Keratinocyte (primary cell): ENCODE measurements at regions not wholly inside any gene's neighbourhood (a gene's known extent, or its start where the extent isn't known, plus 50 kb on each side); places are given as distances from the start of the nearest gene placed in this dataset.

Experiments
- DNase-seq: peaks from one replicate; pipeline ENCODE4 v3.0.0-alpha.2; 2011; ENCODE audit warnings: low read depth, missing footprints, low spot score
- FAIRE-seq: peaks from 2 replicates; lab custom pipeline; 2011; peaks lifted over from hg19 to GRCh38; lab: Jason Lieb, UNC
- H2AFZ ChIP-seq: 2 replicates; pipeline ENCODE4 v1.6.0; 2012; ENCODE audit warnings: low read length, control low read depth, inconsistent platforms; ENCODE audit not compliant: control insufficient read depth
- H3K27ac ChIP-seq: 2 replicates; pipeline ENCODE4 v1.5.1; 2011; ENCODE audit warnings: low read length; ENCODE audit not compliant: control insufficient read depth, insufficient read depth
- H3K27me3 ChIP-seq: 3 replicates; pipeline ENCODE4 v1.6.0; 2011; ENCODE audit warnings: low read length; ENCODE audit not compliant: control insufficient read depth, insufficient read depth; ENCODE audit errors: extremely low read depth
- H3K36me3 ChIP-seq, 2 experiments: 2 replicates in 1 of 2; 3 replicates in 1 of 2; pipeline ENCODE4 v1.5.1; 2011; ENCODE audit warnings: low read length in 2 of 2, mild to moderate bottlenecking in 1 of 2; ENCODE audit not compliant: control insufficient read depth in 2 of 2, insufficient read depth in 2 of 2; ENCODE audit errors: extremely low read depth in 1 of 2
- H3K4me1 ChIP-seq: 3 replicates; pipeline ENCODE4 v1.5.1; 2011; ENCODE audit warnings: low read length; ENCODE audit not compliant: control insufficient read depth, insufficient read depth; ENCODE audit errors: extremely low read depth
- H3K4me2 ChIP-seq: 3 replicates; pipeline ENCODE4 v1.6.0; 2011; ENCODE audit warnings: low read depth, low read length; ENCODE audit not compliant: control insufficient read depth, insufficient read depth; ENCODE audit errors: extremely low read depth
- H3K4me3 ChIP-seq, 3 experiments: fragments of 200-600 bp in 1 of 3; sonication (generic) in 1 of 3; 2 replicates in 2 of 3; 3 replicates in 1 of 3; pipeline ENCODE4 v1.5.1; 2011 to 2016; ENCODE audit warnings: low read length in 3 of 3, mild to moderate bottlenecking in 3 of 3, control low read depth in 2 of 3, inconsistent platforms in 1 of 3, low read depth in 1 of 3, mixed read lengths in 1 of 3, mixed run types in 1 of 3, moderate library complexity in 1 of 3; ENCODE audit not compliant: control insufficient read depth in 2 of 3, insufficient read depth in 2 of 3; ENCODE audit errors: extremely low read depth in 1 of 3
- H3K79me2 ChIP-seq: 2 replicates; pipeline ENCODE4 v1.6.0; 2012; ENCODE audit warnings: low read length; ENCODE audit not compliant: control insufficient read depth, insufficient read depth
- H3K9ac ChIP-seq: 3 replicates; pipeline ENCODE4 v1.6.0; 2011; ENCODE audit warnings: low read length; ENCODE audit not compliant: control insufficient read depth, insufficient read depth; ENCODE audit errors: extremely low read depth
- H3K9me1 ChIP-seq: 3 replicates; pipeline ENCODE4 v1.6.0; 2011; ENCODE audit warnings: low read length; ENCODE audit not compliant: control insufficient read depth, insufficient read depth; ENCODE audit errors: extremely low read depth
- H3K9me3 ChIP-seq: 2 replicates; pipeline ENCODE4 v1.5.1; 2012; ENCODE audit warnings: low read depth, low read length; ENCODE audit not compliant: control insufficient read depth
- H4K20me1 ChIP-seq: 3 replicates; pipeline ENCODE4 v1.6.0; 2011; ENCODE audit warnings: low read length; ENCODE audit not compliant: control insufficient read depth, insufficient read depth; ENCODE audit errors: extremely low read depth
- CTCF ChIP-seq, 3 experiments: IDR thresholded peaks in 1 of 3; conservative IDR thresholded peaks in 1 of 3; optimal IDR thresholded peaks in 1 of 3; 2 replicates in 2 of 3; 3 replicates in 1 of 3; pipeline versions ENCODE3 to v1.5.1; 2011; ENCODE audit warnings: low read length in 3 of 3, mild to moderate bottlenecking in 3 of 3, moderate library complexity in 2 of 3, control low read depth in 1 of 3, inconsistent platforms in 1 of 3; ENCODE audit not compliant: insufficient read depth in 2 of 3; ENCODE audit errors: extremely low read depth in 1 of 3
- EZH2 ChIP-seq: IDR thresholded peaks from one replicate; pipeline ENCODE4 v1.6.1; 2012; ENCODE audit warnings: inconsistent platforms, mild to moderate bottlenecking, low read length, moderate library complexity
- dilution Hi-C: fragments of 300-500 bp; cut with MboI; formaldehyde crosslinking; loops from one replicate; pipeline ENCODE4 v1.7.0; 2020; ENCODE audit warnings: low sequenced_read_pairs; ENCODE audit not compliant: extremely low pct_ligation_motif_present

- no peaks in the 10 kb centered on the region for H3K36me3 ChIP-seq
- no peak for DNase-seq
- no peaks in the 10 kb centered on the region for H4K20me1 ChIP-seq
- H3K27me3 ChIP-seq, result no peaks in the 10 kb centered on the region
- H3K4me2 ChIP-seq, result no peak overlapping the region
- TF ChIP-seq EZH2 (no peak), CTCF (optimal IDR thresholded peaks at IDR 0.05 in 1 of 3, IDR thresholded peaks at IDR 0.05 in 1 of 3, conservative IDR thresholded peaks at IDR 0.05 in 1 of 3; ENCODE audit: extremely low read depth in 1 of 3, insufficient read depth in 2 of 3, low read length in 3 of 3) (no peak)
- H3K9me1 ChIP-seq, result no peaks in the 10 kb centered on the region
- no peaks in the 10 kb centered on the region for H3K9me3 ChIP-seq
- no peak overlapping the region for H3K9ac ChIP-seq
- no peaks in the 10 kb centered on the region for H3K79me2 ChIP-seq
- H2AFZ ChIP-seq, result no peak overlapping the region
- no peak overlapping the region for H3K27ac ChIP-seq
- peaks cover 3% of the 10 kb centered on the region for H3K4me1 ChIP-seq
- FAIRE-seq, result no peak
- dilution Hi-C loops, result no loop called here
- no peak overlapping the region for H3K4me3 ChIP-seq
Measured at GRCh38 chr4:108272561-108272960, 103.8 kb upstream of the LEF1 start.

GRCh38 chr4:108272046-108272445, 103.3 kb upstream of the LEF1 start:
- Histone ChIP-seq H3K4me2 (no peak overlapping the region), H3K4me1 (peaks cover 3% of the 10 kb centered on the region), H3K9ac (no peak overlapping the region), H2AFZ (no peak overlapping the region), H4K20me1 (no peaks in the 10 kb centered on the region), H3K9me3 (no peaks in the 10 kb centered on the region), H3K27ac (no peak overlapping the region), H3K9me1 (no peaks in the 10 kb centered on the region), H3K36me3 (no peaks in the 10 kb centered on the region), H3K79me2 (no peaks in the 10 kb centered on the region), H3K4me3 (no peak overlapping the region), H3K27me3 (no peaks in the 10 kb centered on the region)
- DNase-seq, result no peak
- TF ChIP-seq EZH2 (no peak), CTCF (optimal IDR thresholded peaks at IDR 0.05 in 1 of 3, IDR thresholded peaks at IDR 0.05 in 1 of 3, conservative IDR thresholded peaks at IDR 0.05 in 1 of 3; ENCODE audit: extremely low read depth in 1 of 3, insufficient read depth in 2 of 3, low read length in 3 of 3) (no peak)
- dilution Hi-C loops, result no loop called here
- FAIRE-seq, result no peak
